Limb (tissue), 2 donors: ENCODE measurements at regions not wholly inside any gene's neighbourhood (a gene's known extent, or its start where the extent isn't known, plus 50 kb on each side); places are given as distances from the start of the nearest gene placed in this dataset.
A peak's percentile ranks its signal among the peaks of the same experiment; 100 is the strongest.
"Not testable (repeated sequence)": the region's sequence is repeated elsewhere in the genome, so short reads cannot be mapped to it uniquely, and the experiment has no call there.

Experiments
- DNase-seq, 2 donors: peaks; one replicate each; pipeline ENCODE4 v3.0.0-alpha.2; 2016; ENCODE audit errors: extremely low spot score in 2 of 2

DNA sequence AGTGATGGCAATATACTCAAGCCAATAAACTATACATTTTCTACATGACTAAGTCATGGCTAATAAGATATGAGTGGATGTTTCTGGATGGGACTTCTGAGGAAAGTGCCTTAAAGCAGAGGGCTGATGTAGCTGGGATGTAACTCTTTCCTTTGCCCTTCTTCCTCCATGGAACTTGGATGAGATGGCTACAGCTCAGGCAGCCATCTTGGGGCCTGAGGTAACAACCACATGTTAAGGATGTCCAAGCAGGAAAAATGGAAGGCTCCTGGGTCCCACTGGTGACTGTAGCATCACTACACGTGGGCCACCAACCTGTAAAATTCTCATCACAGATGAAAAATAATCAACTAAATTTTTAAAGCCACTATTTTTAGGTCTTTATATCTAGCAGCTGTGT lies 54.4 kb upstream of the GRIP1 start:
- no peak for DNase-seq

DNA sequence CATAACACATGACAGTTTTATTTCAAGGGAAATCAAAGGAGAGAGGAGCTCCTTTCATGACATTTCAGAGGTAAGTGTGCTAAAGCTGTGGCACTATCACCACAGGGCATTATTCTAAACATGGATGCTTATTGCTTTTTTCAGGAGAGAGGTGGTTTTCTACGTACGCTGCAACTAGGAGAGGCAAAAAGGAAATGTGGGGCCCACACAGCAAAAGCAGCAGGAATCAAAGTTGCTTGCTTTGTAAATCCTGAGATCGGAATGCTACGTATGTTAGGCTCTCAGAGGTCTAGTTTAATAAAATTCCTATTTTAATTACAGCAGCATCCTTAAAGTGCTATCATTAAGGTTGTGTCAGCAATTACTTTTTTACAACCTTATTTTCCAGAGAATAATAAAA lies 55.0 kb upstream of the GRIP1 start:
- no peak for DNase-seq

DNA sequence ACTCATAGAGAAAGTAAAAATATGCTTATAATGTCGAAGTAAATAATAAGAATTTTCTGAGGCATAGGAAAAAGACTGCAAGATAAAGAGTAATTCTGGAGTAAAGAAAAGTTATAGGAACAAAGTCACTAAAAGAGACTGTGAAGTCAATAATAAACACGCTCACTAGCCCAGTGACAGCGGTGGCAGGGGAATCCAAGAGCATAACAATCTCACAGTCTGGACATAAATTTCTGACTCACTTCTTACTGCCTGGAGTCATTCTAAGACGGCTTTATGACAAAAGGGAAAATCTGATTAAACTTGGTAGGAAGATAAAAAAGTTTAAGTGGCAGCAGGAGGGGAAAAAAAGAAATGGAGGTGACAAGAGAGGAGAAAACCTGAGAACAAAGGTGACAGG lies 56.4 kb upstream of the GRIP1 start:
- DNase-seq, result no peak

DNA sequence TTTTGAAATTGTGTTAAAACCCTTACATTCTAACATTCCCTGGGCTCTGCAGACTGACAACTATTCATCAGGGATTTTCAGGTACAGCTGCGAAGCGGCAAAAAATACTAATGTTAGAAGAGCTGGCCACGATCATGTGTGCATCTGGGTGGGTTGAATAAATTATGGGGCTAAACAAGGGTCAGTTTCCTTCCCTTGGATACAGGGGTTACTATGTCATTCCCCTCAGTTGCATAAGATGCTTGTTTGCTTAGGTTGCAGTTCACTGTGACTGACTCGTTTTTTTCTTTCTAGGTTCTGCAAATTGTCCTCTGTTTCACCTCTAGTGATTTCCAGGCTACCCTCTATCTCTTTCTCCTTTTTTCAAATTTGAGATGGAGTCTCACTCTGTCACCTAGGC lies 58.1 kb upstream of the GRIP1 start:
- no peak for DNase-seq

DNA sequence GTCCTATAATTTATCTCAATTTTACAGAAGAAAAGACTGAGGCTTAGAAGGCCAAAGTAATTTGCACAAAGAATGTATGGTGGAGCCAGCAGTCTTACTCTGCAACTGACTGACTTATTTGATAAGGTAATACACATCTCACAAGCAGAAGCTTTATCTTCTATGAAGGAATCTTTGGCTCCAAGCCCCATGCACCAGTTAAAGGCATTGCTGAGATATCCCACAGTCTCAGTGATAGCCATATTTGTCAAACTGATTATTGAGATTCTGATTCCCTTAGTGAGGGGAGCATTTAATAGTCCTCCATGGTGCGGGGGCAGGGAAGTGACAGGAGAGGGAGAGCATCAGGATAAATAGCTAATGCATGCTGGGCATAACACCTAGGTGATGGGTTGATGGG lies 60.4 kb upstream of the GRIP1 start:
- no peak for DNase-seq

DNA sequence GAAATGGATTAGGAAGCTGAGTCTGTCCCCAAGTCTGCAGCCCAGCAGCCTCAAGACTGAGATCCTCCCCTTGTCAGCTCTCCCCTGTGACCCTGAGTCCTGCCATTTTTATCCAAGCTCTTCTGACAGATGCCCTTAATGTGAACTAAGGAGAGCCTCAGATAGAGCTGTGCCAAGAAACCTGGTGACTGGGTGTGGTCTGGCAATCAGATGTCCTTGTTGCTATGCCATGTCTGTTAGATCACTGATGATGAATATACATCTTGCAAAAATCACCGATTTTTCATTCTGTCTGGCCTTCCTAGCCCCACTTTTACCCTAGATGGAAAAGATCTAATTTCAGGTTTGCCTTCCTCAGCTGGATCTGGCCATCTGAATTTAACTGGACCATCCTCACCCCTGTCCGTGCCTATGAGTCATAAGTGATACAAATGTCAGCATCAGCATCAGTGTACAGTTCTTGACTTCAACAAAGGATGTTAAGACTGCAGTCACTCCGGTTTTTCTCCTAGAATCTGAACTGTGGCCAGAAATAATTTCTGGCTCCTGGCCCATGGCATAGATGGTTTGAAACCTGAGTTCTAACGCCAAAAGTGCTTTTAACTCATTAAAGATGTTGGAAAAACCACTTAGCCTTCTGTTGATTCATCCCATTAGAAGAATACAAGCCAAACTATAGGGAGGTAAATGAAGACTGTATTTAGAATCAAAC lies 61.2 kb upstream of the GRIP1 start:
- peak in 1 of 2 donors; percentile 34 for DNase-seq

DNA sequence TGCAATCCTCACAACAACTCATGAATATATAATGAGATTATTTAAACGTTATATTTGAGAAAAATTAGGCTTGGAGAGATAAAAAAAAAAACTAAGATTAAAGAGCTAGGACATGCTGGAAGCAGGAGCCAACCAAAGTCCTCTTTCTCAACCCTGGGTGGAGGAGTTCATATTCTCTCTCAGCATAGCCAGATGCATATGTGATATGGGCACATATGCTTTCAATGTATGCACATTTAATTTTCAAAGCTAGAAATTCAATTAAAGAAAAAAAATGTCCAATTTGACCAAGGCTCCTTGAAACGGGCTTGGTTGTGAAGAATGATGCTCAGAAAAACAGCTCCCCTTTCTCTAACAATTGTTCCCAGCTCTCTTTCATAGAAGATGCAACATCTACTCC lies 61.9 kb upstream of the GRIP1 start:
- DNase-seq, result no peak

DNA sequence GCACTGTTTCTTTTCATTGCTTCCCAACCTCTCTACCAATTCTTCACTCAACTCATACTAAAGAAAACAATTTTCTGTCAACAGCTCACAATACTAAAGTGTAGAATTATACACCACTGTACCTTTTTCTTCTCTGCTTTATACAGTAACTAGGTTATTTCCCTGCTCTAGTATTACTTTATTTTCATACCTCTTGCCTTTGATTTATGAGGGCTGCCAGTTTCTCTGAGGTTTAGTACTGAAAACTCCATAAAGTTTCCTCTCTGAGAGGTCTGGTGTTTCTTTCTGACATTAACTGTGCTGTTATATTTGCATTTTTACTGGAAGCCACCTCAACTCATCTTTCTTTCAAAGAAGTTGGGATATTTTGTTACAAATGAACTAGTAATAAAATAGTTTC lies 63.0 kb upstream of the GRIP1 start:
- DNase-seq, result no peak

DNA sequence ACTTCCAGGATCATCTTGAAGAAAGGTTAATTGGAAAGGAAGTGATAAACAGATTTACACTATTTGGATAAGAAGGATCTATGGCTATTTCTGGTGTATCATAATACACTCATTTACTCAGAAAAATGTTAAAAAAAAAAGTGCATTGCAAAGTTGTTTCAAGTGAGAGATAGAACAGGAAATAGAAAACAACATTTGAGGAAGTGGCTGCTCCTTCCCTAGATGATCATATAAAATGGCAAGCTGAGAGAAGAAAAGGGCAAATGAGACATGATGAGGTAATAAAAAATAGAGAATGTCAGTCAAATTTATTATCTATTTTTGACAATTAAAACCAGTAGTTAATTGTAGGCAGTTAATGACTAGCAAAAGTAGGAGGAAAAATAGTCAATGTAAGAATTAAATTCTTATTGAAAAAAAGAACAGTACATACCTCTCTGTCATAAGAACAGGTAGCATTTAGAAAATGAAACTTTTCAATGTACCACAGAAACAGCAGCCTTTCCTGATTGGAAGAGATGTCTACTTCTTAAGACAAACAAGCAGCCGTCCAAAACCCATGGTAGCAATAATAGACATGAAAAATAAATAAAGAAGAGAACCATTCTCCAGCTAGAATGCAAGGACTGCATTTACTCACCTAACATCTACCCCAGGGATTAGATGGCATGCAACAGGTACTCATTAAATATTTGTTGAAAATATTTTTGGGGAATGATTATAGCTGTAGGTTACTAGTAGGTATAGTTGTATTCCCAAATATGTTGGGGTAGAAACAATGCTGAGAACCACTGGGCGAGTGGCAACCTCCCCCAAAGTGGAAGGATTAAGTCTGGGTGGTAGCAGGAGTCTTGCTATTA lies 63.9 kb upstream of the GRIP1 start:
- no peak for DNase-seq

DNA sequence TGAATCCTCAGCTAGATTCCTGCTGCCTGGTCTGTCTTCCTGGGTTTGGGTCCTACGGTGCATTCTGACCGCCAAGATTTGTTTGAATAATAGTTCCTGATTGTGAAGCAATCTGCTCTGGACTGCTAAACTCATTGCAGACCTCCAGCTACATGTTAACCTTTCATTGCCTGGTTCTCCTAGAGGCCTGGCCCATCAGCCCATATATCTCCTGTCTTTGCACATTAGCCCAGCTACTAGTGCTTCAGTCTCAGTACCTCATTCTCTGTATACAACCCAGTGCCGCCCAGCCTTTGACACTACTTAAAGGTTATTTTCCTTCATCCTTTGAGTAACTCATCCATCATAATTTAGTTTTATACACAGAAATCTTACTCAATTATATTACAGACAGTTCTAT lies 65.6 kb upstream of the GRIP1 start:
- DNase-seq, result no peak

DNA sequence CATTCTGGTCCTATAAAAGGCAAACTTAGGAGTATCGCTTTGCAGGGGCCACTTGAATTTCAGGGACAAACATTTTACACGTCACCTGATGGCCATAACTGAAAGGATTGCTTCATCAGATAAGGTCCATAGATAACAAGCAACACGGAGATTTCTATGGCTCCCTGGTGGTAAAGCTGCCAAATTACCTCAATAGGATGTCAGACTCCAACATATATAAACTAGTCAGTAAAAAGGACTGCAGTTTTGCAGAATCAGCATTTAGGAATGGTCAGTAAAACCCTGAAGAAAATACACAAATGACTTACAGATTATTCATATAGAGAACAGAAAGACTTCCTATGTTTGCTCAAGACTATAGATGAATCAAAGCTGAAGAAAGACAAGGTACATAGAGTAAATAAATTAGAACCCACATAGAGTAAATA lies 66.1 kb upstream of the GRIP1 start:
- no peak for DNase-seq

DNA sequence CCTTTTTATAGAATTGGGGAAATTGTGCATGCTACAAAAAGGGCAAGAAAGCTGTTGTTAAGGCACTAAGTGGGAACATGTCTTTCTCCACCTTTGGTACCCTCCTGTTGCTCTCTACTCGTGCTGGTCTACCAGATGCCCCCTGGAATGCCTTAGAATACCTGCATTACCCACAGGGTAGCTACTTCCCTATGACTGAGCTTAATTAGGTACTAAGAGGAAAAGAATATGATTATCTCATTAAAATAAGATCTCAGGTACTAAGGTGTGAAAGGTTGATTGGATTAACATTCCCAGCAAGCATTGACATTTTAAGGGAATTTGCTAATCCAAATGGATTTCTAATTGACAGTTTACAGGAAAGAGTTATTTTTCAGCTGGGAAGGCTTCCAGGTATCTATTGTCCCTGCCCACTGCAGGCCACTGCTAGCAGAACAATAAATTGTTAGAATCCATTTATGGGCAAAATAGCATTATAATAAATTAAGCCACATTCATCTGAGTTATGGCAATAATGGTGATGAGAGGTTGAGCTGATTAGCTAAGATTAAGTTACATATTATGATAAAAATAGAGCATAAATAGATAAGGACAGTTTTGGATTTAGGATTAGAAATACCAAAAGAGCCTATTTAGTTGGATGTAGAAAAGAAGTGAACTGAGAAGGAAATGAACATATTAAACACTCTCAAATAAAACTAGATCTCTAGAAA lies 67.8 kb upstream of the GRIP1 start:
- no peak for DNase-seq

DNA sequence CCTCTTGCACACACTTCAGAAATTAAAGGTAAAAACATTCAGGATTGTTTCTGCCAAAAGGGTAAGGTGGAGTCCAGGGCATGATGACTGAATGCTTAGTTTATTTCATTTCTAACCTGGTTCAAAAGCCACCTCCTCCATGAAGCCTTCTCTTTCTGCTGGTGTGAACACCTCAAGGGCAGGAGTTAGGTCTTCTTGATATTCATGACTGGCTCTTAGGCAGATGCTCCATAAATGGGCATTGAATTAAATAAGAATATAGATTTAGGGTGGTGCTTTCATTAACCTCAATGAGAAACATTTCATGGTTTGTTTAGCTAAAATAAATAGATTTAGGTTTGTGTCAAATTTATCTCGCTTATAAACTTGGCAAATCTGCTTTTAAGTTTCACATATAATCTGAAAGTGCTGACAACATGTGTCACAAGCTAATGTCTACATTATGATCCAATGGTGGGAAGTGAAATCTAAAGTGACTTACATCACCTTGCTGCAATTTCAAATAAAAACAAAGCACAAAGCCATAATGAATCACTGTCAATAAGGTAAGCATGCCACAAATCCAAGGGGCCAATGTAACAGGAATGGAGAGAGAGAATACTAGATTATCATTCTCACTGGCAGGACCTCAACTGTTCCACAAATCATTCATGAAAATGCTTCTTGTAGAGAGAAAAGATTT lies 72.7 kb upstream of the GRIP1 start:
- no peak for DNase-seq

DNA sequence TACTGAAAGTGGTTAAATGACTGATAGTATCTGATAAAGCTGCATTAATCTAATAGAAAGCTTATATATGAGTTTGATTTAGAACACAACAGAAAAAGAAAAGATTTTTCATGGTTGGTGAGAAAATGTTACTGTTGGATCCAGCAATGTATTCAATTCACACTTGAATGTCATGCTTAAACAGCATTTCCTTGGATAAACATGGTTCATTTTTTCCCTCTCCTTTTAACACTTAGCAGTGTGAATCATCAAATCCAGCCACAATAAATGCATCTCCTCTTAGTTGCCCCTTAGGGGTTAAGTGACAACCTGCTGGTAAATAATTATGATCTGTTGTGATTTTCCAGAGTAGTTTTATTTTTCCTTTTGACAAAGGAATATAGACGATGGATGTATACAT lies 74.9 kb upstream of the GRIP1 start:
- no peak for DNase-seq

DNA sequence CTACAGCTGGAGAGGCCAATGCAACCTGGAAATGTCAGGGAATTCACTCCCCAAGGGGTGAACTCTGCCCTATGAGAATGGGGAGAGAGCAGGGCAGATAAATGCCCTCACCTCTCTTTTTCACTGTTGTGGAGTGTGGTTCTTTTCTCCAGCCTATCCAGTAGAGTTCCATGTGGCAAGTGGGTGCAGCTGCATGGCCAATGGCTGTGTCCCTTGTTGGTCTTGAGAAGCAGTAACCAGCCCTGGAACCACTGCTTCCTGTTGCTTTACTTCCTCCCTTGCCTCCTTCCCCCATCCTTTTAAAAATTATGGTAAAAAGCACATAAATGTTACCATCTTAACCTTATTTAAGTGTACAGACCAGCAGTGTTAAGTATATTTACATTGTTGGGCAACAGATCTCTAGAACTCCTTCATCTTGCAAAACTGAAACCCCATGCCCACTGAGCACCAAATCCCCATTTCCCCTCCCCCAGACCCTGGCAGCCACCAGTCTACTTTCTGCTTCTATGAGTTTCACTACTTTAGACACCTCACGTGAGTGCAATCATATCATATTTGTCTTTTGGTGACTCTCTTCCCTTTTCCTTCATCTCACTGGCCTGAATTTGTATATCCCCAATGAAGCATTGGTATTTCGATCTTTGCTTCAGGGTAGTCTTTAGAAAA lies 77.0 kb upstream of the GRIP1 start:
- DNase-seq, result no peak

DNA sequence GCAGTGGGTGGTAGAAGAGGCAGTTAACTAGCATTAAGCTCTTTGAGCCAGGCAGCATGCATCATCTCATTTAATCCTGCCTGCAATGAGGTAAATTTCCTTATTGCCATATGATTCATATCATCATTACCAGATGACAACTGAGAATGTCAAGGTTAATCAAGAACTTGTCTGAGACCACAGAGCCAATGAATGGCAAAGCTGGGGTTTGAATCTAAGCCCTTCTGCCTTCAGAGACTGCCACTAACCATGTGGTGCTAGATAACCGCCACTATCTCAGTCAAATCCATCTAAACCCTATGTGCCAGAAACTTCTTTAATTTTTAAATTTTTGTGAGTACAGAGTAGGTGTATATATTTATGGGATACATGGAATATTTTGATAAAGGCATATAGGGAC lies 77.8 kb upstream of the GRIP1 start:
- DNase-seq, result no peak

DNA sequence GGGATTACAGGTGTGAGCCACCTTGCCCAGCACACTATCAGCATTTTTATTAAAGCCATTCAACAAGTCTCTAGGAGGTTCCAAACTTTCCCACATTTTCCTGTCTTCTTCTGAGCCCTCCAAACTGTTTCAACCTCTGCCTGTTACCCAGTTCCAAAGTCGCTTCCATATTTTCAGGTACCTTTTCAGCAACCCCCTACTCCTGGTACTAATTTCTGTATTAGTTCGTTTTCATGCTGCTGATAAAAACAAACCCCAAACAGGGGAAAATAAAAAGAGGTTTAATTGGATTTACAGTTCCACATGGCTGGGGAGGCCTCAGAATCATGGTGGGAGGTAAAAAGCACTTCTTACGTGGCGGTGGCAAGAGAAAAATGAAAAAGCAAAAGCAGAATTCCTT lies 81.2 kb upstream of the GRIP1 start:
- DNase-seq, result not testable (repeated sequence)

DNA sequence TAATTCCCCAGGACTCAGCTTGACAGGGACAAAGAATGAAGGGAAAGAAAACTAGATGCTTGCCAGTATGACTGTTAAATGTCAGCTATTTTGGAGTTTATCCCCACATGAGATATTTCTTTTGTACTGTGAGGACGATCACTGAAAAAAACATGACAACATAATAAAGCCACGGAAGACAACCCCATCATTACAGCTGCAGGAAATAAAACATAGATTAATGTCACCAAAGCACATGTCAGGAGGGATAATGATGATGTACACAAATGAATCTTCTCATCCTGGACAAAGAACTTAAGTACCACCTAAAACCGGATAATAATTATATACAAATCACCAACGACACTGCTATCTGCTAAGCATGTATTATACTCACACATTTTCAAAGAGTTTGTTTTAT lies 84.6 kb upstream of the GRIP1 start:
- DNase-seq, result no peak

DNA sequence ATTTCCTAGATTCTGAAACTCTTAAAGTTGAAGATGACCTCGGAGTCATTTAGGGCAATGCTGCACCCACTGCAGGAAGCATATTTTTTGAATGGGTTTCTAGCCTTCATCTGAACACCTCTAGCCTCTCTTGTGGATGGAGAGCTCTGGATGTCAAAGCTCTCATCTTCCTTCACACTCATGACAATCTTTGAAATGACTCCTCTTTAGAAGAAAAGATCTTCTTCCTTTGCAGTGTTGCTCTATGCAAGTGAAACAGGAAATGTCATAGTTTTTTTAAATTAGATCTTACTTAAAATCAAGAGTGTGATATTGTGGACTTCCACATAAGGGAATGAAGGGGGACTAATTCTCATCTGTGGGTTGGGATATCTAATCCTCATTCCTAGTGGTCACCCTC lies 86.3 kb upstream of the GRIP1 start:
- DNase-seq, result no peak

DNA sequence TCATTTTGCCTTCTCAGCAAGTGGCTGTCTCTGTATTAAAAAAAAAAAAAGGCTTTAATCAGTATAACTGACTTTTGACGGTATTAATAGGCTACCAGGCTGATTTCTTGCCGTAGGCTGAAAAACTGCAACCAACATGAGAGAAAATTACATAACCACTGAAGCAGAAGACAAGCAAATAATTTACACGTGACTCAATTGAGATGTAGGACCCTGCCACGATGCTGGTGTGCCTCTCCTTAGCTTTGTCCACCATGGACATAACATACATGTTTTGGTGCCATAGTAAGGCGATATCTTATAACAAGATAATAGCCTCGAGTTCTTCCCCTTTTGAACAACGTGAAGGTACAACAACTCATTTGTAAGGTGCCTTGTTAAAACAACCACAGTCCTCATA lies 88.7 kb upstream of the GRIP1 start:
- no peak for DNase-seq

DNA sequence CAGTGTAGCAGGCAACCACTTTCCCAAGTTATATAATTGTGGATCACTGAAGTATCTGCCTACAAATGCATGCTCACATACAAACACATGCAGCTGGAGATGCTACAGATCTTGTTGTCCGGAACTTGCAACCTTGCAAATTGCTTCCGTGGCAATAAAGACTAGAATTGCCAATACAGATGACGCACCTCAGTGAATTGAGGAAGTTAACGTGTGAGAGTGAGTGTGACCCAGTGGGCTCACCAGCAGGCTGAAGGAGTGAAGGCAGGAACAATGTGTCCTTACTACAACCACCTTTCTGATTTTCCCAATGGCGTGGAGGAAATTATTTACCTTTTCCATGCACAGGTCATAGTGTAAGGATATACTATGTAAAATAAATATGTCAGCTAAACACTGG lies 89.4 kb upstream of the GRIP1 start:
- no peak for DNase-seq
